IMR-90 (cell line): ENCODE measurements at regions not wholly inside any gene's neighbourhood (a gene's known extent, or its start where the extent isn't known, plus 50 kb on each side); places are given as distances from the start of the nearest gene placed in this dataset.
A peak's percentile ranks its signal among the peaks of the same experiment; 100 is the strongest.

Source experiments
- ATAC-seq: fragments of 200-7000 bp; cut with Tn5 transposase; 2 replicates; pipeline ENCODE4 v1.9.1; 2020; ENCODE audit warnings: low read depth, mild to moderate bottlenecking, moderate library complexity
- BruUV-seq: library from RNA; stranded (reverse); fragments of 400-500 nt; replicated peaks from 2 replicates; lab custom pipeline; 2021; lab: Mats Ljungman, UMichigan
- CTCF ChIA-PET: fragments of 300-600 bp; formaldehyde crosslinking; extraction: SDS; loops from one replicate; lab custom pipeline; 2021; ENCODE audit warnings: antibody characterized with exemption; lab: Yijun Ruan, JAX
- POLR2A ChIA-PET: fragments of 300-600 bp; sonication (Branson Sonifier 250); formaldehyde crosslinking; loops from one replicate; lab custom pipeline; 2022; ENCODE audit warnings: antibody characterized with exemption; ENCODE audit not compliant: unreplicated experiment; lab: Charles Lee
- DNase-seq: peaks from one replicate; pipeline ENCODE4 v3.0.0; 2013
- H2AFZ ChIP-seq: replicated peaks from 2 replicates; pipeline ENCODE3; 2013; ENCODE audit warnings: low read length, mild to moderate bottlenecking; ENCODE audit not compliant: poor library complexity
- H2AK5ac ChIP-seq: 2 replicates; pipeline ENCODE4 v1.6.1; 2013; ENCODE audit warnings: low read depth, low read length, inconsistent platforms
- H2AK9ac ChIP-seq: replicated peaks from 2 replicates; pipeline ENCODE3; 2013; ENCODE audit warnings: mild to moderate bottlenecking, low read depth, low read length, moderate library complexity; ENCODE audit not compliant: poor library complexity
- H2BK120ac ChIP-seq: 2 replicates; pipeline ENCODE4 v1.6.1; 2013; ENCODE audit warnings: low read depth, low read length, inconsistent platforms
- H2BK15ac ChIP-seq: 3 replicates; pipeline ENCODE4 v1.6.1; 2013; ENCODE audit warnings: low read depth, low read length, inconsistent platforms
- H2BK20ac ChIP-seq: 2 replicates; pipeline ENCODE4 v1.6.1; 2013; ENCODE audit warnings: low read depth, mild to moderate bottlenecking, inconsistent platforms, low read length, moderate library complexity
- H2BK5ac ChIP-seq: 2 replicates; pipeline ENCODE4 v1.6.1; 2013; ENCODE audit warnings: mild to moderate bottlenecking, low read depth, low read length, inconsistent platforms; ENCODE audit not compliant: poor library complexity, severe bottlenecking
- H3K14ac ChIP-seq: replicated peaks from 2 replicates; pipeline ENCODE4 v1.6.1; 2013; ENCODE audit warnings: low read depth, low read length, inconsistent platforms
- H3K18ac ChIP-seq: 2 replicates; pipeline ENCODE4 v1.6.1; 2013; ENCODE audit warnings: low read depth, low read length, control low read depth
- H3K23ac ChIP-seq: 2 replicates; pipeline ENCODE4 v1.6.1; 2013; ENCODE audit warnings: low read depth, low read length, inconsistent platforms
- H3K27ac ChIP-seq: 2 replicates; pipeline ENCODE4 v1.5.1; 2013; ENCODE audit warnings: mild to moderate bottlenecking, control low read depth, low read length; ENCODE audit not compliant: insufficient read depth
- H3K27me3 ChIP-seq: 2 replicates; pipeline ENCODE4 v1.6.1; 2013; ENCODE audit warnings: low read length; ENCODE audit not compliant: control insufficient read depth, insufficient read depth
- H3K36me3 ChIP-seq: 2 replicates; pipeline ENCODE4 v1.6.1; 2013; ENCODE audit warnings: low read length, mixed read lengths; ENCODE audit not compliant: control insufficient read depth, insufficient read depth
- H3K4ac ChIP-seq: 2 replicates; pipeline ENCODE4 v1.6.1; 2013; ENCODE audit warnings: low read depth, low read length, inconsistent platforms
- H3K4me1 ChIP-seq: 2 replicates; pipeline ENCODE4 v1.6.1; 2013; ENCODE audit warnings: low read length, mixed read lengths; ENCODE audit not compliant: control insufficient read depth, insufficient read depth
- H3K4me2 ChIP-seq: 2 replicates; pipeline ENCODE4 v1.6.1; 2013; ENCODE audit warnings: low read depth, mild to moderate bottlenecking, control low read depth, low read length, moderate library complexity
- H3K4me3 ChIP-seq: 2 replicates; pipeline ENCODE4 v1.5.1; 2013; ENCODE audit warnings: low read depth, mild to moderate bottlenecking, control low read depth, low read length, moderate library complexity; ENCODE audit not compliant: insufficient read depth
- H3K56ac ChIP-seq: 2 replicates; pipeline ENCODE4 v1.6.1; 2013; ENCODE audit warnings: low read length, inconsistent platforms; ENCODE audit not compliant: insufficient read depth; ENCODE audit errors: extremely low read depth
- H3K79me1 ChIP-seq, 2 experiments: 2 replicates each; pipeline ENCODE4 v1.6.1; 2013; ENCODE audit warnings: low read length in 2 of 2, inconsistent platforms in 1 of 2, low read depth in 1 of 2
- H3K9ac ChIP-seq: 2 replicates; pipeline ENCODE4 v1.6.1; 2013; ENCODE audit warnings: low read depth, low read length, control low read depth
- H3K9me1 ChIP-seq: 2 replicates; pipeline ENCODE4 v1.6.1; 2013; ENCODE audit warnings: low read length, inconsistent platforms; ENCODE audit not compliant: insufficient read depth
- H3K9me3 ChIP-seq: 2 replicates; pipeline ENCODE4 v1.6.1; 2013; ENCODE audit warnings: low read length; ENCODE audit not compliant: control insufficient read depth, insufficient read depth
- H4K20me1 ChIP-seq: 2 replicates; pipeline ENCODE4 v1.6.1; 2013; ENCODE audit warnings: low read length, inconsistent platforms; ENCODE audit not compliant: insufficient read depth
- H4K5ac ChIP-seq: 2 replicates; pipeline ENCODE4 v1.6.1; 2013; ENCODE audit warnings: mild to moderate bottlenecking, low read depth, low read length, control low read depth
- H4K8ac ChIP-seq, 2 experiments: 2 replicates each; pipeline ENCODE4 v1.6.1; 2013; ENCODE audit warnings: low read depth in 2 of 2, low read length in 2 of 2, control low read depth in 1 of 2, inconsistent platforms in 1 of 2
- H4K91ac ChIP-seq: 2 replicates; pipeline ENCODE4 v1.6.1; 2013; ENCODE audit warnings: low read depth, low read length, inconsistent platforms; ENCODE audit not compliant: insufficient read depth
- BHLHE40 ChIP-seq: fragments of 150-350 bp; IDR thresholded peaks from 2 replicates; pipeline ENCODE4 v1.6.1; 2016; ENCODE audit warnings: mild to moderate bottlenecking, low read depth, low read length
- CEBPB ChIP-seq: IDR thresholded peaks from 2 replicates; pipeline ENCODE4 v1.6.1; 2012; ENCODE audit warnings: low read depth, low read length, improper control_type of control experiment
- CHD1 ChIP-seq: IDR thresholded peaks from 2 replicates; pipeline ENCODE4 v1.6.1; 2012; ENCODE audit warnings: low read depth, low read length, improper control_type of control experiment
- CTCF ChIP-seq: conservative IDR thresholded peaks from 2 replicates; pipeline ENCODE4 v1.5.1; 2012; ENCODE audit warnings: mild to moderate bottlenecking, low read depth, low read length, improper control_type of control experiment
- ELK1 ChIP-seq: fragments of 150-350 bp; IDR thresholded peaks from 2 replicates; pipeline ENCODE4 v1.6.1; 2016; ENCODE audit warnings: low read depth, mild to moderate bottlenecking, low read length, moderate library complexity, borderline replicate concordance
- FOS ChIP-seq: fragments of 150-350 bp; IDR thresholded peaks from 2 replicates; pipeline ENCODE4 v1.6.1; 2016; ENCODE audit warnings: low read depth, low read length
- MAFK ChIP-seq: IDR thresholded peaks from 2 replicates; pipeline ENCODE4 v1.6.1; 2012; ENCODE audit warnings: low read depth, low read length, improper control_type of control experiment
- MAZ ChIP-seq: IDR thresholded peaks from 2 replicates; pipeline ENCODE4 v1.6.1; 2012; ENCODE audit warnings: low read depth, mild to moderate bottlenecking, low read length, improper control_type of control experiment, moderate library complexity, borderline replicate concordance
- MXI1 ChIP-seq: IDR thresholded peaks from 2 replicates; pipeline ENCODE4 v1.6.1; 2012; ENCODE audit warnings: low read depth, mild to moderate bottlenecking, low read length, moderate library complexity, borderline replicate concordance
- NFE2L2 ChIP-seq: fragments of 150-350 bp; IDR thresholded peaks from 2 replicates; pipeline ENCODE4 v1.6.1; 2016; ENCODE audit warnings: low read depth, mild to moderate bottlenecking, low read length
- POLR2A ChIP-seq: IDR thresholded peaks from 2 replicates; pipeline ENCODE4 v1.6.1; 2012; ENCODE audit warnings: mild to moderate bottlenecking, low read depth, low read length
- RAD21 ChIP-seq: IDR thresholded peaks from 2 replicates; pipeline ENCODE4 v1.6.1; 2012; ENCODE audit warnings: low read length, improper control_type of control experiment
- RCOR1 ChIP-seq: IDR thresholded peaks from 2 replicates; pipeline ENCODE4 v1.6.1; 2012; ENCODE audit warnings: mild to moderate bottlenecking, low read length, improper control_type of control experiment; ENCODE audit not compliant: insufficient replicate concordance
- RFX5 ChIP-seq: IDR thresholded peaks from 2 replicates; pipeline ENCODE4 v1.8.0; 2012; ENCODE audit warnings: low read depth, mild to moderate bottlenecking, low read length, moderate library complexity
- SMC3 ChIP-seq: fragments of 150-350 bp; IDR thresholded peaks from 2 replicates; pipeline ENCODE4 v1.6.1; 2016; ENCODE audit warnings: low read depth, mild to moderate bottlenecking, antibody characterized with exemption, low read length, moderate library complexity
- USF2 ChIP-seq: fragments of 150-350 bp; IDR thresholded peaks from 2 replicates; pipeline ENCODE4 v1.6.1; 2017; ENCODE audit warnings: mild to moderate bottlenecking, antibody characterized with exemption, low read length, low read depth
- whole genome bisulfite sequencing, 2 experiments: methylation state at CpG; one replicate each; pipeline versions ENCODE4 v1.1.5 to v1.1.7; 2013; ENCODE audit warnings: missing lambda C conversion rate in 2 of 2; ENCODE audit not compliant: insufficient read length in 1 of 2; ENCODE audit errors: extremely low coverage in 2 of 2; 5-methylcytosine and 5-hydroxymethylcytosine counted together
- dilution Hi-C: fragments of 300-500 bp; cut with HindIII; formaldehyde crosslinking; loops from one replicate; pipeline ENCODE4 v1.14.3; 2018; ENCODE audit warnings: low sequenced_read_pairs; ENCODE audit not compliant: unreplicated experiment
- in situ Hi-C: fragments of 300-500 bp; cut with MboI; formaldehyde crosslinking; loops from 3 replicates; pipeline ENCODE4 v1.14.3; 2019; ENCODE audit warnings: low sequenced_read_pairs, inconsistent platforms, mixed read lengths
- intact Hi-C: fragments of 100-400 bp; cut with micrococcal nuclease; formaldehyde crosslinking; loops from 2 replicates; pipeline ENCODE4 v1.10.0; 2022

GRCh38 chr6:12483712-12484111, 193.6 kb downstream of the EDN1 start:
- Histone ChIP-seq H3K18ac (peak overlapping the region; percentile 63; the same call in 1 of the 2 replicates), H3K36me3 (no peaks in the 10 kb centered on the region), H2AK9ac (no peak overlapping the region), H4K20me1 (no peaks in the 10 kb centered on the region), H3K27ac (peak overlapping the region; percentile 21), H2BK20ac (peak overlapping the region; percentile 4), H3K4me3 (peak overlapping the region; percentile 37; the same call in 1 of the 2 replicates), H3K4me1 (peaks cover 8% of the 10 kb centered on the region), H3K9me1 (no peaks in the 10 kb centered on the region), H2BK120ac (peak overlapping the region; percentile 18; the same call in 1 of the 2 replicates), H3K4me2 (peak overlapping the region; percentile 87), H4K91ac (no peak overlapping the region), H3K56ac (peak overlapping the region; percentile 33; the same call in 1 of the 2 replicates), H2BK5ac (peak overlapping the region; percentile 82), H3K23ac (peak overlapping the region; percentile 88; the same call in 1 of the 2 replicates), H4K5ac (no peak overlapping the region; the same call in 1 of the 2 replicates), H3K4ac (peak overlapping the region; percentile 84; the same call in 1 of the 2 replicates), H2AK5ac (no peak overlapping the region), H3K9ac (peak overlapping the region; percentile 25; the same call in 1 of the 2 replicates), H3K79me1 (no peaks in the 10 kb centered on the region), H4K8ac (peak overlapping the region; percentile 4 to 67; a peak in 3 of 4 replicates), H3K9me3 (no peaks in the 10 kb centered on the region), H2AFZ (no peak overlapping the region), H3K27me3 (no peaks in the 10 kb centered on the region), H3K14ac (no peak overlapping the region), H2BK15ac (no peak overlapping the region)
- no CpG with 5 or more reads among the region's 5 CpGs for WGBS, 2 experiments
- ATAC-seq, result peak; percentile 87
- intact Hi-C loops, result loop anchor here (5.0 kb wide), 1 partner anchor 119 kb away; no protein-coding TSS in a partner anchor
- in situ Hi-C loops, result no loop called here
- TF ChIP-seq SMC3 (no peak), NFE2L2 (no peak), USF2 (no peak), CHD1 (no peak), POLR2A (no peak), RAD21 (no peak), CTCF (no peak), FOS (peak; percentile 80), MAFK (peak; percentile 25; the same call in 1 of the 2 replicates), ELK1 (0 out of 2 replicates have a peak, but pooled peaks have one; percentile 38), MAZ (no peak), CEBPB (0 out of 2 replicates have a peak, but pooled peaks have one; percentile 8), BHLHE40 (peak; percentile 27; the same call in 1 of the 2 replicates), RFX5 (no peak), MXI1 (no peak), RCOR1 (no peak)
- ChIA-PET CTCF (interaction anchor here (1.1 to 2.7 kb wide), 3 partner anchors 9 to 120 kb away, joined by 3 to 9 read pairs (median 3); no protein-coding TSS in a partner anchor), POLR2A (no interaction called here)
- no TSS peak for BruUV-seq
- dilution Hi-C loops, result no loop called here
- peak; percentile 99 for DNase-seq
